K562 (cell line): ENCODE measurements at regions not wholly inside any gene's neighbourhood (a gene's known extent, or its start where the extent isn't known, plus 50 kb on each side); places are given as distances from the start of the nearest gene placed in this dataset.

ENCODE experiments used
- ATAC-seq: fragments of 200-7000 bp; cut with Tn5 transposase; 3 replicates; pipeline ENCODE4 v1.9.1; 2020; ENCODE audit warnings: moderate library complexity
- BruUV-seq: library from RNA; stranded (reverse); fragments of 400-500 nt; replicated peaks from 2 replicates; lab custom pipeline; 2021; lab: Mats Ljungman, UMichigan
- CTCF ChIA-PET: fragments of 300-600 bp; formaldehyde crosslinking; extraction: SDS; loops from one replicate; lab custom pipeline; 2021; ENCODE audit warnings: low intra/inter-chr PET ratio; lab: Yijun Ruan, JAX
- POLR2A ChIA-PET: fragments of 300-600, 350-650 bp; sonication (Branson Sonifier 250); formaldehyde crosslinking; extraction: SDS; loops from one replicate; lab custom pipeline; 2021; ENCODE audit warnings: antibody characterized with exemption, inconsistent platforms; lab: Yijun Ruan, JAX
- DNase-seq, 4 experiments: peaks; one replicate each; pipeline versions ENCODE4 v3.0.0 to v3.0.0-alpha.2; 2011 to 2018; ENCODE audit warnings: low spot score in 3 of 4, mixed read lengths in 3 of 4; ENCODE audit errors: extremely low read depth in 1 of 4
- FAIRE-seq: peaks from 2 replicates; lab custom pipeline; 2011; peaks lifted over from hg19 to GRCh38; lab: Jason Lieb, UNC
- H2AFZ ChIP-seq: 2 replicates; pipeline ENCODE4 v1.6.0; 2011; ENCODE audit warnings: low read depth, low read length, control low read depth, inconsistent platforms
- H3K27ac ChIP-seq: fragments of 200-600 bp; 3 replicates; pipeline ENCODE4 v1.8.0; 2011; ENCODE audit warnings: low read depth, mild to moderate bottlenecking, control low read depth, inconsistent platforms, low read length, moderate library complexity, mixed read lengths; ENCODE audit errors: extremely low read depth
- H3K27me3 ChIP-seq, 2 experiments: fragments of 300-600 bp in 1 of 2; 2 replicates in 1 of 2; 3 replicates in 1 of 2; pipeline versions ENCODE4 v1.6.0 to v1.8.0; 2011; ENCODE audit warnings: inconsistent platforms in 2 of 2, low read length in 2 of 2, mild to moderate bottlenecking in 1 of 2, mixed read lengths in 1 of 2, moderate library complexity in 1 of 2; ENCODE audit not compliant: control insufficient read depth in 2 of 2, insufficient read depth in 2 of 2
- H3K36me3 ChIP-seq: fragments of 300-600 bp; 3 replicates; pipeline ENCODE4 v1.8.0; 2011; ENCODE audit warnings: mild to moderate bottlenecking, low read length, inconsistent platforms; ENCODE audit not compliant: control insufficient read depth, insufficient read depth
- H3K4me1 ChIP-seq, 2 experiments: fragments of 200-600 bp in 1 of 2; replicated peaks in 1 of 2; 2 replicates in 1 of 2; 3 replicates in 1 of 2; pipeline versions ENCODE4 v1.5.1 to v1.8.0; 2011; ENCODE audit warnings: inconsistent platforms in 2 of 2, low read length in 2 of 2, mild to moderate bottlenecking in 1 of 2, mixed read lengths in 1 of 2, moderate library complexity in 1 of 2; ENCODE audit not compliant: control insufficient read depth in 2 of 2, insufficient read depth in 2 of 2
- H3K4me2 ChIP-seq: 2 replicates; pipeline ENCODE4 v1.6.1; 2011; ENCODE audit warnings: low read length, control low read depth, inconsistent platforms, mixed read lengths; ENCODE audit not compliant: insufficient read depth
- H3K4me3 ChIP-seq: fragments of 200-600 bp; sonication (generic), shearing (Covaris generic); 2 replicates; pipeline ENCODE4 v1.5.1; 2016; ENCODE audit warnings: control low read depth, inconsistent platforms
- H3K79me2 ChIP-seq: fragments of 200-600 bp; 3 replicates; pipeline ENCODE4 v1.8.0; 2011; ENCODE audit warnings: low read length, inconsistent platforms; ENCODE audit not compliant: control insufficient read depth, insufficient read depth
- H3K9ac ChIP-seq, 2 experiments: 2 replicates each; pipeline versions ENCODE4 v1.6.0 to v1.6.1; 2011; ENCODE audit warnings: low read depth in 2 of 2, low read length in 2 of 2, control low read depth in 1 of 2, inconsistent platforms in 1 of 2, mild to moderate bottlenecking in 1 of 2, mixed read lengths in 1 of 2; ENCODE audit not compliant: insufficient read depth in 1 of 2
- H3K9me1 ChIP-seq: one replicate; pipeline ENCODE4 v1.6.0; 2011; ENCODE audit warnings: inconsistent platforms, mild to moderate bottlenecking, low read length, moderate library complexity; ENCODE audit not compliant: control insufficient read depth, insufficient read depth
- H3K9me3 ChIP-seq: replicated peaks from 2 replicates; pipeline ENCODE4 v1.5.1; 2011; ENCODE audit warnings: low read depth, low read length, inconsistent platforms; ENCODE audit not compliant: control insufficient read depth, insufficient read depth
- H4K20me1 ChIP-seq: replicated peaks from 2 replicates; pipeline ENCODE4 v1.6.1; 2011; ENCODE audit warnings: low read length, inconsistent platforms, mixed read lengths; ENCODE audit not compliant: control insufficient read depth, insufficient read depth
- ESRRA ChIP-seq: fragments of 450-650 bp; IDR thresholded peaks from 2 replicates; pipeline ENCODE4 v1.6.1; 2014; ENCODE audit warnings: low read depth, mild to moderate bottlenecking, moderate library complexity, borderline replicate concordance
- GMEB1 ChIP-seq: fragments of 250-450 bp; sonication (Bioruptor Pico); IDR thresholded peaks from 2 replicates; pipeline ENCODE4 v1.4.0; 2020; ENCODE audit warnings: mild to moderate bottlenecking
- IRF2 ChIP-seq: sonication (generic); formaldehyde crosslinking; IDR thresholded peaks from 2 replicates; pipeline ENCODE4 v1.8.1; 2022; ENCODE audit warnings: mild to moderate bottlenecking, missing genetic modification reagents
- NR0B1 ChIP-seq: fragments of 450-650 bp; IDR thresholded peaks from one replicate; pipeline ENCODE4 v1.6.1; 2018; ENCODE audit warnings: mild to moderate bottlenecking, moderate library complexity; ENCODE audit not compliant: partially characterized antibody
- NR2F6 ChIP-seq: fragments of 450-650 bp; formaldehyde crosslinking; IDR thresholded peaks from 2 replicates; pipeline ENCODE4 v1.4.0; 2020; ENCODE audit warnings: mild to moderate bottlenecking
- PKNOX1 ChIP-seq: fragments of 450-650 bp; IDR thresholded peaks from 2 replicates; pipeline ENCODE4 v1.6.1; 2016
- POLR2AphosphoS2 ChIP-seq: IDR thresholded peaks from 2 replicates; pipeline ENCODE4 v1.6.1; 2012; ENCODE audit warnings: low read length, improper control_type of control experiment
- PREB ChIP-seq: sonication (generic); formaldehyde crosslinking; IDR thresholded peaks from 2 replicates; pipeline ENCODE4 v1.8.1; 2023; ENCODE audit warnings: mild to moderate bottlenecking, missing genetic modification reagents
- RUNX1 ChIP-seq: sonication (generic); IDR thresholded peaks from 2 replicates; pipeline ENCODE4 v1.6.1; 2016; ENCODE audit warnings: antibody characterized with exemption, low read depth
- SETDB1 ChIP-seq: IDR thresholded peaks from one replicate; pipeline ENCODE4 v1.6.1; 2012; ENCODE audit warnings: low read length, control low read depth, inconsistent platforms
- TCF3 ChIP-seq: sonication (generic); formaldehyde crosslinking; IDR thresholded peaks from 2 replicates; pipeline ENCODE4 v1.4.0; 2020; ENCODE audit warnings: mild to moderate bottlenecking, missing genetic modification reagents
- ZBTB12 ChIP-seq: fragments of 250-450 bp; sonication (Bioruptor Pico); IDR thresholded peaks from 2 replicates; pipeline ENCODE4 v1.4.0; 2020
- ZKSCAN3 ChIP-seq: fragments of 250-450 bp; sonication (Bioruptor Pico); IDR thresholded peaks from 2 replicates; pipeline ENCODE4 v1.4.0; 2020
- ZNF311 ChIP-seq: fragments of 250-450 bp; sonication (Bioruptor Pico); IDR thresholded peaks from 2 replicates; pipeline ENCODE4 v1.4.0; 2020; ENCODE audit warnings: mild to moderate bottlenecking, moderate library complexity
- ZNF398 ChIP-seq: fragments of 250-450 bp; sonication (Bioruptor Pico); IDR thresholded peaks from 2 replicates; pipeline ENCODE4 v1.8.0; 2021; ENCODE audit warnings: moderate library complexity, mild to moderate bottlenecking, inconsistent platforms
- ZNF589 ChIP-seq: fragments of 200-800 bp; sonication (Bioruptor generic); IDR thresholded peaks from 2 replicates; pipeline ENCODE4 v1.6.1; 2016; ENCODE audit warnings: low read depth, missing genetic modification characterization, missing compliant biosample characterization
- WGBS: fragments of 100-300 bp; shearing (Covaris generic); methylation state at CpG from one replicate; pipeline ENCODE4 v1.1.6; 2016; ENCODE audit warnings: low coverage, mixed read lengths; ENCODE audit not compliant: insufficient coverage; ENCODE audit errors: missing lambda C conversion rate; 5-methylcytosine and 5-hydroxymethylcytosine counted together
- in situ Hi-C: fragments of 300-500 bp; cut with MboI; formaldehyde crosslinking; loops from 4 replicates; pipeline ENCODE4 v1.15.0; 2018; ENCODE audit warnings: inconsistent platforms, mixed read lengths
- intact Hi-C: fragments of 100-400 bp; cut with micrococcal nuclease; formaldehyde crosslinking; loops from 2 replicates; pipeline ENCODE4 v1.14.2; 2022

GRCh38 chr5:167156446-167156845 lies 1135.0 kb upstream of the WWC1 start:
- no peaks in the 10 kb centered on the region for H3K36me3 ChIP-seq
- no peak overlapping the region for H3K9ac ChIP-seq
- no peak for DNase-seq
- no peaks in the 10 kb centered on the region for H3K79me2 ChIP-seq
- ATAC-seq, result no peak
- no peak for FAIRE-seq
- H4K20me1 ChIP-seq, result no peaks in the 10 kb centered on the region
- H3K27ac ChIP-seq, result no peak overlapping the region
- H3K9me1 ChIP-seq, result no peaks in the 10 kb centered on the region
- TF ChIP-seq ZBTB12 (no peak), SETDB1 (no peak), PREB (CRISPR knock-in tag) (no peak), ZNF398 (no peak), ZNF589 (CRISPR knock-in tag) (no peak), NR2F6 (CRISPR knock-in tag) (no peak), NR0B1 (no peak), GMEB1 (CRISPR knock-in tag) (no peak), ZNF311 (no peak), POLR2AphosphoS2 (no peak), PKNOX1 (no peak), TCF3 (CRISPR knock-in tag) (no peak), ESRRA (no peak), ZKSCAN3 (CRISPR knock-in tag) (no peak), IRF2 (CRISPR knock-in tag) (no peak), RUNX1 (no peak)
- 0% methylated on average over 6 of the region's 6 CpGs for WGBS
- H3K27me3 ChIP-seq, result no peaks in the 10 kb centered on the region
- BruUV-seq, result no TSS peak
- ChIA-PET POLR2A (no interaction called here), CTCF (no interaction called here)
- in situ Hi-C loops (no loop called here), intact Hi-C loops (no loop called here)
- H3K4me2 ChIP-seq, result no peak overlapping the region
- H3K4me3 ChIP-seq, result no peak overlapping the region
- no peak overlapping the region for H2AFZ ChIP-seq
- no peaks in the 10 kb centered on the region for H3K9me3 ChIP-seq
- H3K4me1 ChIP-seq, result no peaks in the 10 kb centered on the region
